ENCODE measurements at regions not wholly inside any gene's neighbourhood (a gene's known extent, or its start where the extent isn't known, plus 50 kb on each side); places are given as distances from the start of the nearest gene placed in this dataset.

DNA sequence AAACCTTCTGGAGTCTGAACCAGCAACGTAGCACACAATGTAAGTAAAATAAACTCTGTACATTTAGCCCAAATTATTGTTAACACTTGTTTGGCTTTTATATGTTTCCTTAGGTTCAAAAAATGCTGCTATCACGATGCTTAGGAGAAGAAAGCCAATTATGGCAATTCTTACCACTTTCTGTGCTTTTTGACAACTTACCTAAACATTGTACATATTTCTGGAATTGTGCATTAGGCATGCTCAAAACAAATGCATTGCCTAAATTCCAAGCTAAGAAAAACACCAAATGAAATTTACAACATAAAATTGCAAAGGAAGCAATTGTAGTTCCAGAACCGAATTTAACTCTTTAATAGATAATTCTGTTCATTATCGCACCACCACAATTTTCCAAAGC lies 585.6 kb upstream of the DSEL start:
- no peak for DNase-seq

- no peak for DNase-seq
These were observed 582.1 kb upstream of the DSEL start for GRCh38 chr18:68098655-68099054.

GRCh38 chr18:68086481-68086880 lies 570.0 kb upstream of the DSEL start:
- no peak for DNase-seq

- no peak for DNase-seq
These were observed 568.7 kb upstream of the DSEL start for GRCh38 chr18:68085251-68085650.

- DNase-seq = no peak
These were observed 567.3 kb upstream of the DSEL start for GRCh38 chr18:68083776-68084175.

- DNase-seq = no peak
These were observed 566.6 kb upstream of the DSEL start for GRCh38 chr18:68083131-68083530.

DNA sequence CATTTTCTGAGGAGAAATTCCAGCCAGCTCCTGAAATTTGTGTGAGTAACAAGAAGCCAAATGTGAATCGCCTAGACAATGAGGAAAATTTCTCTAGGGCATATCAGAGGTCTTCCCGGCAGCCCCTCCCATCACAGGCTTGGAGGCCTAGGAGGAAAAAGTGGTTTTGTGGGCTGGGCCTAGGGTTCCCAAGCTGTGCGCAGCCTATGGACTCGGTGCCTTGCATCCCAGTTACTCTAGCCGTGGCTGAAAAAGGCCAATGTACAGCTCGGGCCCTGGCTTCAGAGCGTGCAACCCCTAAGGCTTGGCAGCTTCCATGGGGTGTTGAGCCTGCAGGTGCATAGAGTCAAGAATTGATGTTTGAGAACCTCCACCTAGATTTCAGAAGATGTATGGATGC lies 556.2 kb upstream of the DSEL start:
- DNase-seq = no peak

GRCh38 chr18:68060871-68061270 lies 544.4 kb upstream of the DSEL start:
- DNase-seq = no peak

DNA sequence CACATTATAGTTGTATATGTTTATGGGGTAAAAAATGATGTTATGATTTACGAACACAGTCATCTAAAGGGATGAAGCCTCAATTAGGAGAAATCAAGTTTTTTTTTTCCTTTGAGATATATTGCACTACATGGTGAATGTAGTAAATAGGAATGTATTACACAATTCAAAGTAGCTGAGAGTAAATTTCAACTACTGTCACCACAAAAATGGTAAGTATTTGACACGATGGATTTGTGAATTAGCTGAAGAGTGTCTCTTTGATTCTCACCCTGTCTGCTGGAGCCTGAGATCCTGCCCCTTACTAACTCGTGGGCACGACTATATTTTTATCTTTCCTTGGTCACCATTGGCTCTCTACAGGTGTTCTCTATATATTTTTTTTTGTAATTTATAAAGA lies 540.4 kb upstream of the DSEL start:
- DNase-seq = no peak

GRCh38 chr18:68054669-68055068 lies 538.1 kb upstream of the DSEL start:
- DNase-seq = no peak

DNA sequence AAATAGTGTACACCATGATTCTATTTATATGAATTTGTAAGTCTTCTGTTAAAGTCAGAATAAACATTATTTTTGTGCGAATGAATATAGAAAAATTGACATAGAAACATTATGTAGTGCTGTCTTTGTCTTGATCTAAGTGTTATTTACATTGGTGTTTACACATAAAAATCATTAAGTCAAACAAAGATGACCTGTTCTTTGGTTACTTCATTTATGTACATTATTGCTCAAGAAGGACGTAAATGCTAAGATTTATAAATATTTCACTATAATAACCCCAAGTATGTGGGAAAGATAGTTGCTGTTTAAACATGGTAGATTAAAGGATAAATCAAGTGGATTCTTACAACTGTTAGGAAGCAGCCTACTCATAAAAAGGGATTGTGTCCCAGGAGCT lies 536.8 kb upstream of the DSEL start:
- no peak for DNase-seq

GRCh38 chr18:68041327-68041726 lies 524.8 kb upstream of the DSEL start:
- no peak for DNase-seq

DNA sequence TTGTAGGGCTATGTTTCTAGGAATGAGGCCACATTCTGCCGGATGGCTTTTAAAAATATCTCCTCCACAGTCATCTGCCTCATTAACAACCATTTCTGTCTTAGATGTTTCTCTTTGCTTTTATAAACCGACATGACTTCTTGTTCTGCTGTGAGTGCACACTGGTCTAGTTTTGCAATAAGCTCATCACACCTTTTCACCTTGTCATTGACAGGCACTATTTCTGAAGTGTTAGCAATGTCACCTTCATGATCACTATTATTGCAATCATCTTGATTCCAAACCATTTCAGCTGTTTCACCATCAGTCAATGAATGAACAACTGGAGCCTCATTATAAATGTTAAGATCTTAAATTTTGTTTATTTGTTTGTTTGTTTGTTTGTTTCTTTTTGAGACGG lies 523.7 kb upstream of the DSEL start:
- no peak for DNase-seq

- DNase-seq = no peak
These were observed 519.4 kb upstream of the DSEL start for GRCh38 chr18:68035774-68036522.

GRCh38 chr18:68034296-68034695 lies 517.8 kb upstream of the DSEL start:
- DNase-seq = no peak

DNA sequence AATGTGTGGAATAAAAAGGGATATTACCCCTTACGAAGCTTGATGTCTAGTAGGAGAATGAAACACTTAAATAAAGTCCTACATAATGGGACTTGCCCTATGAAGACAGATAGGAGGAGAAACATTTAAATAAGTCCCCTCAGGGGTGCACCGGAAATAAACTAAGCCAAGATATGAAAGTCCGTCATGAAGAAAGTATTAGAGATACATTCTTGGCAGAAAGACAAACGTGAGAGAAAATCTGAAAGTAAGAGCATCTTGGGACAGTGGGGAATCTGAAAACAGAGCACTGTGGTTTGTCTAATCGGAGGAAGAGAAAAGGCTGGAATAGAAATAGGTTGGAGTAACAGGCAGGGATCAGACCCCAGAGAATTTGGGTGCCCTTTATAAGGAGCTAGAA lies 516.9 kb upstream of the DSEL start:
- DNase-seq = no peak

DNA sequence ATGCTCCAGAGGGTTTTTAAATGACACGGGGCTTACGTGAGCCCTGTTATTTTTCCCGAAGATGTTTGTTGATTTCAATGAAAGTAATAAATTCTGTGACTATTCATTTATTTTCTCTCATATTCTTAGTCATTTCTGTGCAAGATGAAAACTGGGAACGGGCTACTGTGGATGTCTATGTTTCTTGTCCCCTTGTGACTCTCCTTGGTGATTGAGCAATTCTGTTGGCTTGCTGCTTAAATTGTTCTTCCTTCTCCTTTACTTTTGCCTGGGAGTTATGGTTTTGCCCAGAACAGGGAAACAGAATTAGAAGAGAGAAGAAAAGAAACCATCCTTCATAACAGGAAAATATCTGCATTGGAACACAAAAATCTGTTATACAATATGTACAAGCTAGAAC lies 508.2 kb upstream of the DSEL start:
- DNase-seq = no peak

DNA sequence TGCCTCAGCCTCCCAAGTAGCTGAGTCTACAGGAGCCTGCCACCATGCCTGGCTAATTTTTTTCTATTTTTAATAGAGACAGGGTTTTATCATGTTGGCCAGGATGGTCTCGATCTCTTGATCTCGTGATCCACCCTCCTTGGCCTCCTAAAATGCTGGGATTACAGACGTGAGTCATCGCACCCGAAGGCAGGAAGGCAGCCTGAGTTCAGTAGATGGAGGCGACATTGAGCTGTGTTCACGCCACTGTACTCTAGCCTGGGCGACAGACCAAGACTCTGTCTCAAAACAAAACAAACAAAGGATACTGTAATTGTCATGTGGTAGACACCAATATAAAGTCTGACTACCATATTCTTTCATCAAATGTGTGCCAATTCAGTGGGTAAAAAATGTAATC lies 500.9 kb upstream of the DSEL start:
- DNase-seq = no peak

DNA sequence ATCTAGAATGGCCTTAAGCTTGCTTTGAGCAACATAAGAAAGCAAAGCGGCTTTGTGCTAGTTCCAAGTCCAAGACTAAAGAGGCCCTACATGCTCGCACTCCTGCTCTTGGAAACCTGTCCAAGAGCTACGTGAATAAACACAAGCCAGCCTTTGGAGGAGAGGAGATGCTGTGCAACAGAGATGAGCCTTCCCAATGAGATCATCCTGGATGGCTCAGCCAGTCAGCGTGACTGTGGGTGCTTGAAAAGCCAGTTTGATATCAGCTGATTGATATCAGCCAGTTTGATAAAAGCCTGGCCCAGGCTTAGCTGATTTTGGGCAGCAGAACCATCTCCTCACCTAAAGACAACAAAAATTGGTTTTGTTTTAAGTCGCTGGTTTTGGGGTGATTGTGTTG lies 481.0 kb upstream of the DSEL start:
- no peak for DNase-seq

DNA sequence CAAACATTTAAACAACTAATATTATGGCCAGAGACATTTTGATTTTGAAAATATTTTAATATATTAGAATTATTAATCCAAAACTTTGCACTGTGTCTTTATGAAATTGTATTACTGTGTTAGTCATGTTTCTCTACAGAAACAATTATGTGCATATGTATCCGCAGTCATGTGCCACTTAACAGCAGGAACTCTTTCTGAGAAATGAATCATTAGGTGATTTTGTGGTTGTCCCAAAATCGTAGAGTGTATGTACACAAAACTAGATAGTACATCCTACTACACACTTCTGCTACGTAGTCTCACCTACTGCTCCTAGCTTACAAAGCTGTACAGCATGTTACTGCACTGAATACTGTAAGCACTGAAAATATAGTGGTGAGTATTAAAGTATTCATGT lies 479.2 kb upstream of the DSEL start:
- no peak for DNase-seq

GRCh38 chr18:67980241-67980640 lies 463.7 kb upstream of the DSEL start:
- DNase-seq = no peak

DNA sequence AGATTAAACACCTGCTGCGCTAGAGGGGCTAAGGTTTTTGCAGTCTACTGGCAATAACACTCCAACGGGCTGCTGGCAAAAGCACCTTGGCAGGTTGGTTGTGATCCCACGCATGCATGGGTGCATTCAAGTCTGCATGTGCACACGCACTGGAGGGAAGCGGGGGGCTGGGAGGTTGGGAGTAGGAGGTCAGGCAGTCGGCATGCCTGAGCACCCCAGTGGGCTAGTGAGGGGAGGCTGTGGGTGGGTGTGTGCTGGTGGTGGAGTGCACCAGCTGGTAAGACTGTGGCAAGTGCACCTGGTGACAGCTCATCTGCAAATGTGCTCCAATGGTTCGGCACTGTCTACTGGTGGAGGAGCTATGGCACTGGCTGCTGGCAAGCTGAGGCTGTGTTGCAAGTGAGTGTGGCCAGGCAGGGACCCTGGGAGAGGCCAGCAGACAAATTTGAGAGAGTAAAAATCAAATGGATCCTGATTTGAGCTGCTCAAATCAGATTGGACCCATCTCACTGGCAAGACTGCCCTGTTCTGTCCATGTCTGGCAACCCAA lies 460.6 kb upstream of the DSEL start:
- no peak for DNase-seq

DNA sequence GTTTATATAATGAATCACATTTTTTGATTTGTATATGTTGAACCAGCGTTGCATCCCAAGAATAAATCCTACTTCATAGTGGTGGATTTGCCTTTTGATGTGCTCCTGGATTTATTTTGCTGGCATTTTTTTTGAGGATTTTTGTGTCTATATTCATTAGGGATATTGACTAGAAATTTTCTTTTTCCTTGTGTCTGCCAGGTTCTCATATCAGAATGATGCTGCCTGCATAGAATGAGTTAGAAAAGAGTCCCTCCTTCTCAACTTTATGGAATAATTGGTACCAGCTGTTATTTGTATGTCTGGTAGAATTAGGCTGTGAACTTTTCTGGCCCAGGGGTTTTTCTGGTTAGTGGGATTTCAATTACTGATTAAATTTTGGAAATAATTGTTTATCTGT lies 457.4 kb upstream of the DSEL start:
- no peak for DNase-seq

DNA sequence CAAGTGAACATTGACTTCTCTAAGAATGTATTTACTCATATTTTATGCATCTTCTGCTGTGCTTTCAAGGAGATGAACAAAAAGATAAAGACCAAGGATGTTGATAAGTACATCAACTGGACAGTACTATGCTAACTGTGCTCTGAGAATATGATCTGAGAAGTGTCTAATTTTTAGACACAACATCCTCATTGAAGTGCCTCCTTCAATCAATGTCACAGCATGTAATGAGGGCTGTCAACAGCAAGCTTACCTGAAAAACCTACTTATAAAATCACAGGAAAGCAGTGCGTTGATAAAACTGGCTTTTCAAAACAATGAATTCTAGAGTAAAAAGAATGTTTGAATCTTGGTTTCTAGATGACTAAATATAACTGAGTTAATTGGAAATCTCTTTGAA lies 452.9 kb upstream of the DSEL start:
- DNase-seq = no peak

GRCh38 chr18:67966224-67966623 lies 449.7 kb upstream of the DSEL start:
- DNase-seq = no peak
